Hepatocyte (in vitro differentiated cells): ENCODE measurements at regions not wholly inside any gene's neighbourhood (a gene's known extent, or its start where the extent isn't known, plus 50 kb on each side); places are given as distances from the start of the nearest gene placed in this dataset.

Source experiments
- DNase-seq: peaks from one replicate; pipeline ENCODE4 v3.0.0-alpha.2; 2016; ENCODE audit warnings: low spot score
- H2AFZ ChIP-seq: fragments of 200-600 bp; sonication (generic); 2 replicates; pipeline ENCODE4 v1.6.0; 2016; ENCODE audit warnings: antibody characterized with exemption, mild to moderate bottlenecking
- H3K27ac ChIP-seq: fragments of 200-600 bp; sonication (generic); 2 replicates; pipeline ENCODE4 v1.5.1; 2016; ENCODE audit warnings: mild to moderate bottlenecking
- H3K27me3 ChIP-seq: fragments of 200-600 bp; sonication (generic); 2 replicates; pipeline ENCODE4 v1.6.1; 2016
- H3K36me3 ChIP-seq: fragments of 200-600 bp; sonication (generic); replicated peaks from 2 replicates; pipeline ENCODE4 v1.5.1; 2016; ENCODE audit warnings: low read depth; ENCODE audit not compliant: insufficient read depth
- H3K4me1 ChIP-seq: fragments of 200-600 bp; sonication (generic); 2 replicates; pipeline ENCODE4 v1.5.1; 2016; ENCODE audit warnings: mild to moderate bottlenecking, moderate library complexity; ENCODE audit not compliant: insufficient read depth
- H3K4me2 ChIP-seq: fragments of 200-600 bp; sonication (generic); 2 replicates; pipeline ENCODE4 v1.6.0; 2016
- H3K4me3 ChIP-seq: fragments of 200-600 bp; sonication (generic); 2 replicates; pipeline ENCODE4 v1.5.1; 2016; ENCODE audit warnings: mild to moderate bottlenecking
- H3K79me2 ChIP-seq: fragments of 200-600 bp; sonication (generic); 2 replicates; pipeline ENCODE4 v1.6.0; 2017; ENCODE audit warnings: mild to moderate bottlenecking
- H3K9me2 ChIP-seq: fragments of 200-600 bp; sonication (generic); replicated peaks from 2 replicates; pipeline ENCODE4 v1.6.0; 2017; ENCODE audit warnings: mild to moderate bottlenecking; ENCODE audit not compliant: insufficient read depth
- H3K9me3 ChIP-seq: fragments of 200-600 bp; sonication (generic); 2 replicates; pipeline ENCODE4 v1.5.1; 2016; ENCODE audit warnings: low read depth, mild to moderate bottlenecking
- H4K20me1 ChIP-seq: fragments of 200-600 bp; sonication (generic); 2 replicates; pipeline ENCODE4 v1.6.0; 2016; ENCODE audit warnings: mild to moderate bottlenecking; ENCODE audit not compliant: insufficient read depth, poor library complexity, severe bottlenecking
- EZH2 ChIP-seq: fragments of 200-600 bp; sonication (generic); IDR thresholded peaks from 2 replicates; pipeline ENCODE4 v1.6.1; 2016; ENCODE audit warnings: antibody characterized with exemption, mild to moderate bottlenecking, borderline replicate concordance
- EZH2phosphoT487 ChIP-seq: fragments of 200-600 bp; sonication (generic); IDR thresholded peaks from one replicate; pipeline ENCODE4 v1.6.1; 2018; ENCODE audit warnings: antibody characterized with exemption, mild to moderate bottlenecking, low read depth, moderate library complexity; ENCODE audit not compliant: unreplicated experiment, severe bottlenecking
- WGBS: methylation state at CpG from one replicate; pipeline ENCODE4 v1.1.6; 2016; ENCODE audit warnings: low lambda C conversion rate; ENCODE audit errors: missing lambda C conversion rate; 5-methylcytosine and 5-hydroxymethylcytosine counted together
- TF ChIP-seq, protein P1 (sequence below): fragments of 200-600 bp; sonication (generic); IDR thresholded peaks from 2 replicates; pipeline ENCODE4 v1.5.1; 2016; ENCODE audit warnings: antibody characterized with exemption, mild to moderate bottlenecking; ENCODE audit not compliant: poor library complexity

- Histone ChIP-seq H2AFZ (no peak overlapping the region), H3K4me1 (no peaks in the 10 kb centered on the region), H4K20me1 (no peaks in the 10 kb centered on the region), H3K9me2 (no peaks in the 10 kb centered on the region), H3K9me3 (no peaks in the 10 kb centered on the region), H3K27ac (no peak overlapping the region), H3K4me2 (no peak overlapping the region), H3K79me2 (no peaks in the 10 kb centered on the region), H3K36me3 (no peaks in the 10 kb centered on the region), H3K4me3 (no peak overlapping the region), H3K27me3 (no peaks in the 10 kb centered on the region)
- DNase-seq: no peak
- TF ChIP-seq EZH2 (no peak), EZH2phosphoT487 (no peak)
- TF ChIP-seq, protein P1, sequence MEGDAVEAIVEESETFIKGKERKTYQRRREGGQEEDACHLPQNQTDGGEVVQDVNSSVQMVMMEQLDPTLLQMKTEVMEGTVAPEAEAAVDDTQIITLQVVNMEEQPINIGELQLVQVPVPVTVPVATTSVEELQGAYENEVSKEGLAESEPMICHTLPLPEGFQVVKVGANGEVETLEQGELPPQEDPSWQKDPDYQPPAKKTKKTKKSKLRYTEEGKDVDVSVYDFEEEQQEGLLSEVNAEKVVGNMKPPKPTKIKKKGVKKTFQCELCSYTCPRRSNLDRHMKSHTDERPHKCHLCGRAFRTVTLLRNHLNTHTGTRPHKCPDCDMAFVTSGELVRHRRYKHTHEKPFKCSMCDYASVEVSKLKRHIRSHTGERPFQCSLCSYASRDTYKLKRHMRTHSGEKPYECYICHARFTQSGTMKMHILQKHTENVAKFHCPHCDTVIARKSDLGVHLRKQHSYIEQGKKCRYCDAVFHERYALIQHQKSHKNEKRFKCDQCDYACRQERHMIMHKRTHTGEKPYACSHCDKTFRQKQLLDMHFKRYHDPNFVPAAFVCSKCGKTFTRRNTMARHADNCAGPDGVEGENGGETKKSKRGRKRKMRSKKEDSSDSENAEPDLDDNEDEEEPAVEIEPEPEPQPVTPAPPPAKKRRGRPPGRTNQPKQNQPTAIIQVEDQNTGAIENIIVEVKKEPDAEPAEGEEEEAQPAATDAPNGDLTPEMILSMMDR: no peak
- 69% methylated on average over 1 of the region's 1 CpG for WGBS
These were observed 161.8 kb upstream of the KIAA1217 start for GRCh38 chr10:24047176-24047575.

DNA sequence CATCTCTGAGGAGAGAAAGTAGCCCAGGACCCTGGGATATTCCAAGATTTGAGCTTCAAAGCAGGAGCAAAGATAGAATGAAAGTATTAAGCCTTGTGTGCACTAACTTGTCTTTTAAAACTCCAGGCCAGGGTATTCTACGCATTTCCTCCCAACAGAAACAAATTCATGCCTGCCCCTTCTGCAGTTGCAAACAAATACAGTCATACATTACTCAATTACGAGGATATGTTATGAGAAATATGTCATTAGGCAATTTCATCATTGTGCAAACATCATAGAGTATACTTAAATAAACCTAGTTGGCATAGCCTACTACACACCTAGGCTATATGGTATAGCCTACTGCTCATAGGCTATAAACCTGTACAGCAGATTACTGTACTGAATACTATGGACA lies 154.5 kb upstream of the KIAA1217 start:
- Histone ChIP-seq H3K9me2 (no peaks in the 10 kb centered on the region), H3K36me3 (no peaks in the 10 kb centered on the region), H4K20me1 (no peaks in the 10 kb centered on the region), H3K79me2 (no peaks in the 10 kb centered on the region), H3K4me3 (no peak overlapping the region), H3K9me3 (no peaks in the 10 kb centered on the region), H3K4me2 (no peak overlapping the region), H2AFZ (no peak overlapping the region), H3K27ac (no peak overlapping the region), H3K27me3 (no peaks in the 10 kb centered on the region), H3K4me1 (no peaks in the 10 kb centered on the region)
- TF ChIP-seq, protein P1: no peak
- TF ChIP-seq EZH2phosphoT487 (no peak), EZH2 (no peak)
- no peak for DNase-seq
- 81% methylated on average over 2 of the region's 2 CpGs for WGBS

GRCh38 chr10:24080207-24080606 lies 128.7 kb upstream of the KIAA1217 start:
- H3K4me3 ChIP-seq: no peak overlapping the region
- 71% methylated on average over 4 of the region's 4 CpGs for WGBS
- H3K36me3 ChIP-seq: no peaks in the 10 kb centered on the region
- H3K9me2 ChIP-seq: no peaks in the 10 kb centered on the region
- DNase-seq: no peak
- no peak overlapping the region for H3K27ac ChIP-seq
- no peaks in the 10 kb centered on the region for H4K20me1 ChIP-seq
- H2AFZ ChIP-seq: no peak overlapping the region
- TF ChIP-seq EZH2 (no peak), EZH2phosphoT487 (no peak)
- TF ChIP-seq, protein P1: no peak
- H3K9me3 ChIP-seq: no peaks in the 10 kb centered on the region
- no peaks in the 10 kb centered on the region for H3K27me3 ChIP-seq
- H3K4me2 ChIP-seq: no peak overlapping the region
- H3K79me2 ChIP-seq: no peaks in the 10 kb centered on the region
- H3K4me1 ChIP-seq: no peaks in the 10 kb centered on the region
